Epithelial cell of proximal tubule (primary cell): ENCODE measurements at regions not wholly inside any gene's neighbourhood (a gene's known extent, or its start where the extent isn't known, plus 50 kb on each side); places are given as distances from the start of the nearest gene placed in this dataset.

ENCODE experiments used
- DNase-seq: peaks from one replicate; pipeline ENCODE4 v3.0.0-alpha.2; 2011; ENCODE audit warnings: low read depth
- H3K4me3 ChIP-seq: 2 replicates; pipeline ENCODE4 v1.5.1; 2011; ENCODE audit warnings: low read depth, mild to moderate bottlenecking, low read length
- CTCF ChIP-seq: conservative IDR thresholded peaks from 2 replicates; pipeline ENCODE4 v1.5.1; 2012; ENCODE audit warnings: low read depth, mild to moderate bottlenecking, low read length

DNA sequence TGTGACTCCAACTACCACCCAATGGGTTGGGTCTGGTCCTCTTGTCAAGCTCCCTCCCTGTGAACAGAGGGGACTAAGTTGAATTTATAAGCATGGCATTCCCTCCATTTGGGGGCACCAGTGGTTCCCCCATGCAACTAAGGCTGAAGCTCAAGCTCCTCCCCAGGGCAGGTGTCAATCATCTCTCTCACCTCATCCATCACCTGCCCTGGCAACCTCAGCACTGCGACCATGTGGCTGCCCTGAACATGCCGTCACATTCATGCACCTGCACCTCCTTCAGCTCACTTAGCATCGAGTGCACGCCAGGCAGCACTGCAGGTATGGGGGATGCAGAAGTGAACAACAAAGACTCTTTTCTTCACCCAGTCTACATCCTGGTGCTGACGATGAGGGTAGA is 799.3 kb downstream of the TBC1D22A start:
- no peak for DNase-seq
- TF ChIP-seq CTCF, result no peak

DNA sequence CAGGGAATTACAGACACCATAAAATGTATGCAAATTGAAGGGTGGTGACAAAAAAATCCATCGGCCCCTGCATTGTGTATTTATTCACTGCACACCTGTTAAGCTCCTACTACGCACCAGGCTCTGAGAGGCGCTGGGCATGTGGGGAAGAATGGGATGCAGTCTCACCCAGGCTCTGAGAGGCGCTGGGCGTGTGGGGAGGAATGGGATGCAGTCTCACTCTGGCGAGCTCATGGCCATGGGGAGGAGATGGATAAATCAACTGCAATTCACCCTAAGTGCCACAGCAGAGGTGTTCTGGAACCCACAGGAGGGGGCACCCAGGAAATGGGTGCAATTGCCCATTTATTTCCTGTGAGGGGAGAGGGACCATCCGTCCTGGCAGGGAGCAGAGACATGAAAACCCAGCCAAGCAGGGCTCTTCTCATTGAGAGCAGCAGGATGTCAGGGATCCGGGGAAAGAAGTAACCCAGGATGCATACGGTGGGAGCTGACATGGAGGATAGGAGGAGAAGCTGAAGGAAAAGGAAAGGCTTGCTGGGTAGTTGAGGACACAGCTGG is 798.7 kb downstream of the TBC1D22A start:
- no peak overlapping the region for H3K4me3 ChIP-seq
- no peak for DNase-seq
- TF ChIP-seq CTCF, result no peak

More for the DNA sequence above, 799.3 kb downstream of the TBC1D22A start:
- no peak overlapping the region for H3K4me3 ChIP-seq

- no peak for DNase-seq
- TF ChIP-seq CTCF, result no peak
- H3K4me3 ChIP-seq, result no peak overlapping the region
Measured at GRCh38 chr22:47558828-47559700, 796.6 kb downstream of the TBC1D22A start.

- DNase-seq, result no peak
- TF ChIP-seq CTCF, result no peak
- no peak overlapping the region for H3K4me3 ChIP-seq
Measured at GRCh38 chr22:47556473-47556872, 794.0 kb downstream of the TBC1D22A start.

DNA sequence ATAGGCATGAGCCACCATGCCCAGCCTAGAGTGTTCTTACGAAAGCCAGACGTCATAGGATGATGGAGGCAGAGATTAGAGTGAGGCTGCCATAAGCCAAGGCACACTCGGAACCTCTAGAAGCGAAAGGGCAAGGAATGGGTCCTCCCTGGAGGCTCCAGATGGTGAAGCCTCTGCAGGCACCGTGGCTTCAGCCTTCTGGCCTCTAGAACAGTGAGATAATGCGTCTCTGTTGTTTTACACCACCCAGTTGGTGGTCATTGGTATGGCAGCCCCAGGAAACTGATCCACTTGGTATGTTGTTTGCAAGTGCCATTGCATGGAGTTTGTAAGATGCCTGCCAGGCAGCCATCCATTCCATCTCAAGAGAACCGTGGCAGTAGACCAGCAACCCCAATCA is 791.0 kb downstream of the TBC1D22A start:
- H3K4me3 ChIP-seq, result no peak overlapping the region
- DNase-seq, result no peak
- TF ChIP-seq CTCF, result no peak

- TF ChIP-seq CTCF, result no peak
- DNase-seq, result no peak
- H3K4me3 ChIP-seq, result no peak overlapping the region
Measured at GRCh38 chr22:47552541-47553205, 790.2 kb downstream of the TBC1D22A start.

DNA sequence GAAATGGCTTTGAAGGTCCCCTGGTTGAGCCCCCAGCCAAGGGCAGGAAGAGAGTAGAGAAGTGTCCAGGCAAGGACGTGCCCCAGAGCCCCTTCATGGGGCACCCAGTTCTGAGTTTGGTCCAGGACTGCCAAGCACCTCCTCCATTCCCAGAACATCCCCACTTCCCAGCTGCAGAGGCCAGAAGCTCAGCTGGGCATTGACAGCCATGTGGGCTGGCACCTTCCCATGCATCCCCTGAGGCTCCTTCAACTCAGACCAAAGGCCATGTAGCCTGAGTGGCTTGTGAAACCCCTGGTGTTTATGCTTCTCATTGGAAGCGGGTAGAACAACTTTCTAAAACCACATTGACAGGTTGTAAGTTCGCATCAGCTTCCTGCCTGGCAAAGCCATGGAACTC is 789.6 kb downstream of the TBC1D22A start:
- DNase-seq, result no peak
- no peak overlapping the region for H3K4me3 ChIP-seq
- TF ChIP-seq CTCF, result no peak
